Ishikawa (cell line): ENCODE measurements at regions not wholly inside any gene's neighbourhood (a gene's known extent, or its start where the extent isn't known, plus 50 kb on each side); places are given as distances from the start of the nearest gene placed in this dataset.

ENCODE experiments used
- CEBPB ChIP-seq: IDR thresholded peaks from 2 replicates; pipeline ENCODE4 v1.6.1; 2012
- CREB1 ChIP-seq: IDR thresholded peaks from 2 replicates; pipeline ENCODE4 v1.6.1; 2012; ENCODE audit warnings: low read depth
- EGR1 ChIP-seq: IDR thresholded peaks from 2 replicates; pipeline ENCODE4 v1.6.1; 2012
- EP300 ChIP-seq: IDR thresholded peaks from 2 replicates; pipeline ENCODE4 v1.6.1; 2012; ENCODE audit warnings: borderline replicate concordance
- FOXM1 ChIP-seq: IDR thresholded peaks from 2 replicates; pipeline ENCODE4 v1.6.1; 2012; ENCODE audit warnings: low read depth, borderline replicate concordance
- MAX ChIP-seq: IDR thresholded peaks from 2 replicates; pipeline ENCODE4 v1.6.1; 2012
- NFIC ChIP-seq: IDR thresholded peaks from 2 replicates; pipeline ENCODE4 v1.6.1; 2012
- RAD21 ChIP-seq: IDR thresholded peaks from 2 replicates; pipeline ENCODE4 v1.6.1; 2012; ENCODE audit warnings: low read depth
- TAF1 ChIP-seq: IDR thresholded peaks from 2 replicates; pipeline ENCODE4 v1.6.1; 2012; ENCODE audit warnings: low read depth, mild to moderate bottlenecking
- TCF12 ChIP-seq: IDR thresholded peaks from 2 replicates; pipeline ENCODE4 v1.6.1; 2012; ENCODE audit warnings: low read depth
- TEAD4 ChIP-seq: IDR thresholded peaks from 2 replicates; pipeline ENCODE4 v1.6.1; 2012
- USF1 ChIP-seq: IDR thresholded peaks from 2 replicates; pipeline ENCODE4 v1.6.1; 2012
- YY1 ChIP-seq: IDR thresholded peaks from 2 replicates; pipeline ENCODE4 v1.6.1; 2012; ENCODE audit warnings: low read depth
- ZBTB7A ChIP-seq: IDR thresholded peaks from 2 replicates; pipeline ENCODE4 v1.6.1; 2012; ENCODE audit warnings: low read depth
- TF ChIP-seq, protein P1 (sequence below): IDR thresholded peaks from 2 replicates; pipeline ENCODE4 v1.6.1; 2012; ENCODE audit warnings: low read depth, mild to moderate bottlenecking

- no peak for TF ChIP-seq TEAD4
- TF ChIP-seq YY1: no peak
- TF ChIP-seq FOXM1: no peak
- TF ChIP-seq MAX: no peak
- TF ChIP-seq NFIC: no peak
- TF ChIP-seq, protein P1, sequence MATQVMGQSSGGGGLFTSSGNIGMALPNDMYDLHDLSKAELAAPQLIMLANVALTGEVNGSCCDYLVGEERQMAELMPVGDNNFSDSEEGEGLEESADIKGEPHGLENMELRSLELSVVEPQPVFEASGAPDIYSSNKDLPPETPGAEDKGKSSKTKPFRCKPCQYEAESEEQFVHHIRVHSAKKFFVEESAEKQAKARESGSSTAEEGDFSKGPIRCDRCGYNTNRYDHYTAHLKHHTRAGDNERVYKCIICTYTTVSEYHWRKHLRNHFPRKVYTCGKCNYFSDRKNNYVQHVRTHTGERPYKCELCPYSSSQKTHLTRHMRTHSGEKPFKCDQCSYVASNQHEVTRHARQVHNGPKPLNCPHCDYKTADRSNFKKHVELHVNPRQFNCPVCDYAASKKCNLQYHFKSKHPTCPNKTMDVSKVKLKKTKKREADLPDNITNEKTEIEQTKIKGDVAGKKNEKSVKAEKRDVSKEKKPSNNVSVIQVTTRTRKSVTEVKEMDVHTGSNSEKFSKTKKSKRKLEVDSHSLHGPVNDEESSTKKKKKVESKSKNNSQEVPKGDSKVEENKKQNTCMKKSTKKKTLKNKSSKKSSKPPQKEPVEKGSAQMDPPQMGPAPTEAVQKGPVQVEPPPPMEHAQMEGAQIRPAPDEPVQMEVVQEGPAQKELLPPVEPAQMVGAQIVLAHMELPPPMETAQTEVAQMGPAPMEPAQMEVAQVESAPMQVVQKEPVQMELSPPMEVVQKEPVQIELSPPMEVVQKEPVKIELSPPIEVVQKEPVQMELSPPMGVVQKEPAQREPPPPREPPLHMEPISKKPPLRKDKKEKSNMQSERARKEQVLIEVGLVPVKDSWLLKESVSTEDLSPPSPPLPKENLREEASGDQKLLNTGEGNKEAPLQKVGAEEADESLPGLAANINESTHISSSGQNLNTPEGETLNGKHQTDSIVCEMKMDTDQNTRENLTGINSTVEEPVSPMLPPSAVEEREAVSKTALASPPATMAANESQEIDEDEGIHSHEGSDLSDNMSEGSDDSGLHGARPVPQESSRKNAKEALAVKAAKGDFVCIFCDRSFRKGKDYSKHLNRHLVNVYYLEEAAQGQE: no peak
- TF ChIP-seq CEBPB: no peak
- no peak for TF ChIP-seq TAF1
- no peak for TF ChIP-seq EGR1
- TF ChIP-seq RAD21: no peak
- no peak for TF ChIP-seq TCF12
- TF ChIP-seq CREB1: no peak
- no peak for TF ChIP-seq EP300
- no peak for TF ChIP-seq ZBTB7A
These were observed 108.8 kb upstream of the HEY2 start for GRCh38 chr6:125640441-125641150.

DNA sequence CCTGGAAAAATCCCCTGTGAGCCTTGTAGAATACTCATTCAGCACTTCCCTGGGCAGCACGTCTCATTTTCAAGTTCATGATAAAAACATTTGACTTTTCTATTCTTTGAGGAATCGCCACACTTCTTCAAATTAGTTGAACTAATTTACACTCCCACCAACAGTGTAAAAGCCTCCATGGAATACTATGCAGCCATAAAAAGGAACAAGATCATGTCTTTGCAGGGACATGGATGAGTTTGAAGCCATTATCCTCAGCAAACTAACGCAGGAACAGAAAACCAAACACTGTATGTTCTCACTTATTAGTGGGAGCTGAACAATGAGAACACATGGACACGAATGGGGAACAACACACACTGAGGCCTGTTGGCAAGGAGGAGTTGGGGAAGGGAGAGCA, 102.0 kb upstream of the HEY2 start:
- TF ChIP-seq EP300: no peak
- no peak for TF ChIP-seq USF1
- TF ChIP-seq CREB1: no peak
- TF ChIP-seq TAF1: no peak
- TF ChIP-seq ZBTB7A: no peak
- TF ChIP-seq TCF12: no peak
- TF ChIP-seq, protein P1: no peak
- no peak for TF ChIP-seq FOXM1
- no peak for TF ChIP-seq TEAD4
- TF ChIP-seq CEBPB: no peak
- TF ChIP-seq NFIC: no peak

- TF ChIP-seq CEBPB (no peak), EGR1 (no peak), RAD21 (no peak), USF1 (no peak), TAF1 (no peak), TCF12 (no peak), TEAD4 (no peak), MAX (no peak), ZBTB7A (no peak), YY1 (no peak), NFIC (no peak), CREB1 (no peak), FOXM1 (no peak), EP300 (no peak)
- TF ChIP-seq, protein P1: no peak
These were observed 93.9 kb upstream of the HEY2 start for GRCh38 chr6:125655511-125655910.

GRCh38 chr6:125656287-125656870, 93.1 kb upstream of the HEY2 start:
- TF ChIP-seq USF1 (no peak), ZBTB7A (no peak), NFIC (no peak), TAF1 (no peak), EP300 (no peak), RAD21 (no peak)
